ENCODE measurements at regions not wholly inside any gene's neighbourhood (a gene's known extent, or its start where the extent isn't known, plus 50 kb on each side); places are given as distances from the start of the nearest gene placed in this dataset.

DNA sequence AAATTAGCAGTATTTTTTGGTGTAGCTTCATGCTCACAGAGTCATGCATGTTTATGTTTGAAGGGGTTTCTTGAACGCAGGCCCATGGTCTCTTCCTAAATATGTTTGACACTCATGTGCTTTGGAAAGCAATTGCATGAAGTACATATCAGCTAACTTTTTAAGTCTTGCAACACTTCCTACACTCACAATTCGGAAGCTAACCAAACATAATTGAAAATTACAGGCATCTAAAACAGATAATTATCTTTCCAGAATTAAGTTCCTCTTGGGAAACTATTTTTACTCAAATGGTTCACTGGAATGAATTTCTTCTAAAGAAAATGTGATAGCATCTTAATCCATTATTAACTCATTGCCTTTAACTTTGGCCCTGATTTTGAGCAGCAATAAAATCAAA, 438.9 kb downstream of the RAP2B start:
- TF ChIP-seq, protein P1, sequence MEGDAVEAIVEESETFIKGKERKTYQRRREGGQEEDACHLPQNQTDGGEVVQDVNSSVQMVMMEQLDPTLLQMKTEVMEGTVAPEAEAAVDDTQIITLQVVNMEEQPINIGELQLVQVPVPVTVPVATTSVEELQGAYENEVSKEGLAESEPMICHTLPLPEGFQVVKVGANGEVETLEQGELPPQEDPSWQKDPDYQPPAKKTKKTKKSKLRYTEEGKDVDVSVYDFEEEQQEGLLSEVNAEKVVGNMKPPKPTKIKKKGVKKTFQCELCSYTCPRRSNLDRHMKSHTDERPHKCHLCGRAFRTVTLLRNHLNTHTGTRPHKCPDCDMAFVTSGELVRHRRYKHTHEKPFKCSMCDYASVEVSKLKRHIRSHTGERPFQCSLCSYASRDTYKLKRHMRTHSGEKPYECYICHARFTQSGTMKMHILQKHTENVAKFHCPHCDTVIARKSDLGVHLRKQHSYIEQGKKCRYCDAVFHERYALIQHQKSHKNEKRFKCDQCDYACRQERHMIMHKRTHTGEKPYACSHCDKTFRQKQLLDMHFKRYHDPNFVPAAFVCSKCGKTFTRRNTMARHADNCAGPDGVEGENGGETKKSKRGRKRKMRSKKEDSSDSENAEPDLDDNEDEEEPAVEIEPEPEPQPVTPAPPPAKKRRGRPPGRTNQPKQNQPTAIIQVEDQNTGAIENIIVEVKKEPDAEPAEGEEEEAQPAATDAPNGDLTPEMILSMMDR (IDR thresholded peaks at IDR 0.05): no peak
- TF ChIP-seq POLR2A (IDR thresholded peaks at IDR 0.05): no peak

Data from breast epithelium (tissue), 3 donors.